ENCODE measurements at regions not wholly inside any gene's neighbourhood (a gene's known extent, or its start where the extent isn't known, plus 50 kb on each side); places are given as distances from the start of the nearest gene placed in this dataset.

DNA sequence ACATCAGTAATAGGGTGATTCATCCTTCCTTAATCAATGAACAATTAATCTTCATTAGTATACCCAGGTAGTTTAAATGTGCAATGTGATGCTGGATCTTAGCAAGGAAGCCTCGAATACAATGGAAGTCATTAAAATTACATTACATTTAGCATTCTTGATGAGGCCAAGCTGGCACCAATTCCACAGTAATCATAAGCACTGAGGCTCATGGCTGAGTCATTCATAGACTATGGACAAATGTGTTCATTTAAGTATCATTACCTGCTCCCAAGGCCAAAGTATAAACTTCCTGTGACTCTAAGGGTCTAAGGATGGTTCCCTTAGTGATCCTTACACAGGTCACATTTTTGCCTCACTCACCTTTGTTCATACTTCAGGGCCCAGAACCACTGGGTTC, 266.4 kb upstream of the CDIN1 start:
- TF ChIP-seq, protein P1, sequence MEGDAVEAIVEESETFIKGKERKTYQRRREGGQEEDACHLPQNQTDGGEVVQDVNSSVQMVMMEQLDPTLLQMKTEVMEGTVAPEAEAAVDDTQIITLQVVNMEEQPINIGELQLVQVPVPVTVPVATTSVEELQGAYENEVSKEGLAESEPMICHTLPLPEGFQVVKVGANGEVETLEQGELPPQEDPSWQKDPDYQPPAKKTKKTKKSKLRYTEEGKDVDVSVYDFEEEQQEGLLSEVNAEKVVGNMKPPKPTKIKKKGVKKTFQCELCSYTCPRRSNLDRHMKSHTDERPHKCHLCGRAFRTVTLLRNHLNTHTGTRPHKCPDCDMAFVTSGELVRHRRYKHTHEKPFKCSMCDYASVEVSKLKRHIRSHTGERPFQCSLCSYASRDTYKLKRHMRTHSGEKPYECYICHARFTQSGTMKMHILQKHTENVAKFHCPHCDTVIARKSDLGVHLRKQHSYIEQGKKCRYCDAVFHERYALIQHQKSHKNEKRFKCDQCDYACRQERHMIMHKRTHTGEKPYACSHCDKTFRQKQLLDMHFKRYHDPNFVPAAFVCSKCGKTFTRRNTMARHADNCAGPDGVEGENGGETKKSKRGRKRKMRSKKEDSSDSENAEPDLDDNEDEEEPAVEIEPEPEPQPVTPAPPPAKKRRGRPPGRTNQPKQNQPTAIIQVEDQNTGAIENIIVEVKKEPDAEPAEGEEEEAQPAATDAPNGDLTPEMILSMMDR (IDR thresholded peaks at IDR 0.05): no peak
- TF ChIP-seq POLR2A (IDR thresholded peaks at IDR 0.05): no peak
- no peak for TF ChIP-seq POLR2AphosphoS5 (IDR thresholded peaks at IDR 0.05)
- no peak for TF ChIP-seq EP300 (IDR thresholded peaks at IDR 0.05)

All from gastroesophageal sphincter (tissue), 3 donors.